DND-41 (cell line): ENCODE measurements at regions not wholly inside any gene's neighbourhood (a gene's known extent, or its start where the extent isn't known, plus 50 kb on each side); places are given as distances from the start of the nearest gene placed in this dataset.

ENCODE experiments used
- ATAC-seq: fragments of 200-7000 bp; cut with Tn5 transposase; 3 replicates; pipeline ENCODE4 v1.9.1; 2021; ENCODE audit warnings: low read depth; ENCODE audit not compliant: insufficient read depth
- DNase-seq: peaks from one replicate; pipeline ENCODE4 v3.0.0-alpha.2; 2020
- H2AFZ ChIP-seq: 2 replicates; pipeline ENCODE4 v1.6.0; 2012; ENCODE audit warnings: low read depth, low read length
- H3K27ac ChIP-seq: 2 replicates; pipeline ENCODE4 v1.5.1; 2012; ENCODE audit warnings: low read length, inconsistent platforms
- H3K27me3 ChIP-seq: fragments of 200-600 bp; sonication (generic); 2 replicates; pipeline ENCODE4 v1.6.0; 2012; ENCODE audit warnings: low read length, mild to moderate bottlenecking, inconsistent platforms; ENCODE audit not compliant: insufficient read depth, poor library complexity
- H3K36me3 ChIP-seq: 2 replicates; pipeline ENCODE4 v1.5.1; 2012; ENCODE audit warnings: low read length, inconsistent platforms; ENCODE audit not compliant: insufficient read depth
- H3K4me1 ChIP-seq: 2 replicates; pipeline ENCODE4 v1.5.1; 2012; ENCODE audit warnings: mild to moderate bottlenecking, low read length; ENCODE audit not compliant: insufficient read depth
- H3K4me2 ChIP-seq: 2 replicates; pipeline ENCODE4 v1.6.0; 2012; ENCODE audit warnings: mild to moderate bottlenecking, moderate library complexity, low read length, inconsistent platforms; ENCODE audit not compliant: insufficient read depth
- H3K4me3 ChIP-seq, 2 experiments: fragments of 200-600 bp in 1 of 2; shearing (Covaris generic) in 1 of 2; 2 replicates each; pipeline ENCODE4 v1.5.1; 2012 to 2016; ENCODE audit warnings: inconsistent platforms in 2 of 2, low read length in 2 of 2, mild to moderate bottlenecking in 2 of 2, low read depth in 1 of 2, moderate library complexity in 1 of 2
- H3K79me2 ChIP-seq: 2 replicates; pipeline ENCODE4 v1.6.0; 2012; ENCODE audit warnings: low read length, inconsistent platforms; ENCODE audit not compliant: insufficient read depth
- H3K9ac ChIP-seq: 2 replicates; pipeline ENCODE4 v1.6.0; 2012; ENCODE audit warnings: low read depth, mild to moderate bottlenecking, inconsistent platforms, low read length, moderate library complexity
- H3K9me3 ChIP-seq: 2 replicates; pipeline ENCODE4 v1.5.1; 2012; ENCODE audit warnings: low read length, moderate library complexity, mild to moderate bottlenecking, inconsistent platforms; ENCODE audit not compliant: insufficient read depth, severe bottlenecking
- H4K20me1 ChIP-seq: 2 replicates; pipeline ENCODE4 v1.6.0; 2012; ENCODE audit warnings: low read length; ENCODE audit not compliant: insufficient read depth
- CTCF ChIP-seq: IDR thresholded peaks from 2 replicates; pipeline ENCODE4 v1.5.1; 2012; ENCODE audit warnings: borderline replicate concordance, low read length, moderate library complexity, mild to moderate bottlenecking; ENCODE audit not compliant: poor library complexity, severe bottlenecking; ENCODE audit errors: extremely low read depth
- EZH2 ChIP-seq: IDR thresholded peaks from 3 replicates; pipeline ENCODE4 v1.6.1; 2012; ENCODE audit warnings: borderline replicate concordance, low read depth, mild to moderate bottlenecking, moderate library complexity, low read length, inconsistent platforms; ENCODE audit not compliant: severe bottlenecking

GRCh38 chr12:16955083-16955657 lies 349.2 kb upstream of the LMO3 start:
- DNase-seq (no peak), ATAC-seq (no peak)
- Histone ChIP-seq H3K4me2 (no peak overlapping the region), H3K27ac (no peak overlapping the region), H3K9ac (no peak overlapping the region), H3K4me3 (no peak overlapping the region), H3K9me3 (no peaks in the 10 kb centered on the region), H2AFZ (no peak overlapping the region), H3K27me3 (no peaks in the 10 kb centered on the region), H3K4me1 (no peaks in the 10 kb centered on the region), H4K20me1 (no peaks in the 10 kb centered on the region), H3K79me2 (no peaks in the 10 kb centered on the region), H3K36me3 (no peaks in the 10 kb centered on the region)
- no peak for TF ChIP-seq EZH2
- no peak for TF ChIP-seq CTCF

- Histone ChIP-seq H3K9ac (no peak overlapping the region), H3K4me3 (no peak overlapping the region), H3K27ac (no peak overlapping the region), H2AFZ (no peak overlapping the region), H3K4me1 (no peaks in the 10 kb centered on the region), H3K36me3 (no peaks in the 10 kb centered on the region), H3K79me2 (no peaks in the 10 kb centered on the region), H4K20me1 (no peaks in the 10 kb centered on the region), H3K9me3 (no peaks in the 10 kb centered on the region), H3K4me2 (no peak overlapping the region), H3K27me3 (no peaks in the 10 kb centered on the region)
- TF ChIP-seq CTCF (no peak), EZH2 (no peak)
- no peak for DNase-seq
- no peak for ATAC-seq
Observed at GRCh38 chr12:16949871-16950667, 344.1 kb upstream of the LMO3 start.

- TF ChIP-seq EZH2 (no peak), CTCF (no peak)
- no peak for ATAC-seq
- no peaks in the 10 kb centered on the region for H3K36me3 ChIP-seq
- H2AFZ ChIP-seq, result no peak overlapping the region
- no peak for DNase-seq
- no peak overlapping the region for H3K4me2 ChIP-seq
- no peak overlapping the region for H3K27ac ChIP-seq
- H3K4me1 ChIP-seq, result no peaks in the 10 kb centered on the region
- H3K79me2 ChIP-seq, result no peaks in the 10 kb centered on the region
- H3K4me3 ChIP-seq, result no peak overlapping the region
- no peak overlapping the region for H3K9ac ChIP-seq
- H4K20me1 ChIP-seq, result no peaks in the 10 kb centered on the region
- no peaks in the 10 kb centered on the region for H3K9me3 ChIP-seq
- no peaks in the 10 kb centered on the region for H3K27me3 ChIP-seq
Observed at GRCh38 chr12:16949371-16949770, 343.4 kb upstream of the LMO3 start.
